ENCODE measurements at regions not wholly inside any gene's neighbourhood (a gene's known extent, or its start where the extent isn't known, plus 50 kb on each side); places are given as distances from the start of the nearest gene placed in this dataset.

DNA sequence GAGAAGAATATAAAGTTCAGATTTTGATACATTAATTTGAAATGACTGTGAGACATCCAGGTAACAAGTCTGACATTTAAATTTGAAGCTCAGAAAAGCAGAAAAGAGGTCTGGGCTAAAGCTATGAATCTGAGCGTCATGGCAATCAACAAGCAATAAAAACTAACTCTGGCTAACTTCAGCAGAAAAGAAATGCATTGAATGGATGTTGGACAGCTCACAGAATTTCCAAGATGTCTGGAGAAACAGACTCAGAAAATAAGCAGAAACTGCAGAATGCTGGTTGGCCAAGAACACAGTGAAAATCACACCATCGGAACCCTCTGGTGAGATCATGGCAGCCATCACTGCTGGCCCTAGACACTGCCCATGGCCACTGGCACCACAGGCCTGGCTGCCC lies 366.6 kb downstream of the METTL4 start:
- H3K9ac ChIP-seq (ENCODE audit: low read depth in 1 of 2, low read length in 2 of 2): no peak overlapping the region
- H3K9me3 ChIP-seq (ENCODE audit: control insufficient read depth in 4 of 4, low read length in 3 of 4): no peaks in the 10 kb centered on the region
- H3K4me3 ChIP-seq (ENCODE audit: low read depth in 1 of 3, low read length in 3 of 3): no peak overlapping the region
- no peaks in the 10 kb centered on the region for H3K27me3 ChIP-seq (ENCODE audit: control insufficient read depth in 4 of 4, insufficient read depth in 4 of 4, low read length in 3 of 4)
- WGBS: 91% methylated on average over 2 of the region's 2 CpGs
- TF ChIP-seq, protein P1, sequence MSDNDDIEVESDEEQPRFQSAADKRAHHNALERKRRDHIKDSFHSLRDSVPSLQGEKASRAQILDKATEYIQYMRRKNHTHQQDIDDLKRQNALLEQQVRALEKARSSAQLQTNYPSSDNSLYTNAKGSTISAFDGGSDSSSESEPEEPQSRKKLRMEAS (IDR thresholded peaks at IDR 0.05): no peak
- TF ChIP-seq RAD21 (IDR thresholded peaks at IDR 0.05): no peak
- no peak for TF ChIP-seq TAF1 (conservative IDR thresholded peaks at IDR 0.05)
- TF ChIP-seq FOXA2 (IDR thresholded peaks at IDR 0.05): no peak
- TF ChIP-seq RXRA (IDR thresholded peaks at IDR 0.05): no peak
- TF ChIP-seq HNF4G (IDR thresholded peaks at IDR 0.05): no peak
- no peak for TF ChIP-seq FOXA1 (IDR thresholded peaks at IDR 0.05)
- no peak for TF ChIP-seq HNF4A (conservative IDR thresholded peaks at IDR 0.05)
- no peak for TF ChIP-seq NR2F2 (IDR thresholded peaks at IDR 0.05)
- no peak for TF ChIP-seq JUND (IDR thresholded peaks at IDR 0.05)
- H3K27ac ChIP-seq (ENCODE audit: low read depth in 1 of 2, low read length in 2 of 2): no peak overlapping the region
- no peak for DNase-seq (ENCODE audit: low spot score)
- no peaks in the 10 kb centered on the region for H3K36me3 ChIP-seq (ENCODE audit: control insufficient read depth in 4 of 4, insufficient read depth in 3 of 4, low read depth in 1 of 4, low read length in 3 of 4)
- no peaks in the 10 kb centered on the region for H3K4me1 ChIP-seq (ENCODE audit: control insufficient read depth in 4 of 4, insufficient read depth in 4 of 4, low read length in 3 of 4)

DNA sequence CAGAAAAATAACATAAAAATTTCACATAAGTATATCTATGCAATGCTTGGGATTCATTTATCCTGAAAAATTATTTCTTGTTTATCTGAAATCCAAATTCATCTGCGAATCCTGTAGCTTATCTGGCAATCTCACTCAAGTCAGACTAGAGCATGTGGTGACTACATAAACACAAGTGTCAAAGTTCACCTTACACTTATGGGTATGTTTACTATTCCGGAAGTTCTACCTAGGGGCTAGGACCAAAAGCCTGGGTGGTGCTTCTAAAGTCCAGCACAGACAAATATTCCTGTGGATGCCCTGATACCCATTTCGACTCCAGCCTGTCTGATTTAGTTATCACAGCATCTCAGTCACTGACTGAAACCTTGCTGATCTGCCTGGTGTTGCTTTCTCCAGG lies 364.0 kb downstream of the METTL4 start:
- Histone ChIP-seq H3K4me3 (ENCODE audit: low read depth in 1 of 3, low read length in 3 of 3) (no peak overlapping the region), H3K36me3 (ENCODE audit: control insufficient read depth in 4 of 4, insufficient read depth in 3 of 4, low read depth in 1 of 4, low read length in 3 of 4) (no peaks in the 10 kb centered on the region), H3K9ac (ENCODE audit: low read depth in 1 of 2, low read length in 2 of 2) (no peak overlapping the region), H3K27me3 (ENCODE audit: control insufficient read depth in 4 of 4, insufficient read depth in 4 of 4, low read length in 3 of 4) (no peaks in the 10 kb centered on the region), H3K4me1 (ENCODE audit: control insufficient read depth in 4 of 4, insufficient read depth in 4 of 4, low read length in 3 of 4) (no peaks in the 10 kb centered on the region), H3K27ac (ENCODE audit: low read depth in 1 of 2, low read length in 2 of 2) (no peak overlapping the region), H3K9me3 (ENCODE audit: control insufficient read depth in 4 of 4, low read length in 3 of 4) (no peaks in the 10 kb centered on the region)
- no peak for DNase-seq (ENCODE audit: low spot score)
- 35% methylated on average over 3 of the region's 3 CpGs for WGBS
- TF ChIP-seq, protein P2, sequence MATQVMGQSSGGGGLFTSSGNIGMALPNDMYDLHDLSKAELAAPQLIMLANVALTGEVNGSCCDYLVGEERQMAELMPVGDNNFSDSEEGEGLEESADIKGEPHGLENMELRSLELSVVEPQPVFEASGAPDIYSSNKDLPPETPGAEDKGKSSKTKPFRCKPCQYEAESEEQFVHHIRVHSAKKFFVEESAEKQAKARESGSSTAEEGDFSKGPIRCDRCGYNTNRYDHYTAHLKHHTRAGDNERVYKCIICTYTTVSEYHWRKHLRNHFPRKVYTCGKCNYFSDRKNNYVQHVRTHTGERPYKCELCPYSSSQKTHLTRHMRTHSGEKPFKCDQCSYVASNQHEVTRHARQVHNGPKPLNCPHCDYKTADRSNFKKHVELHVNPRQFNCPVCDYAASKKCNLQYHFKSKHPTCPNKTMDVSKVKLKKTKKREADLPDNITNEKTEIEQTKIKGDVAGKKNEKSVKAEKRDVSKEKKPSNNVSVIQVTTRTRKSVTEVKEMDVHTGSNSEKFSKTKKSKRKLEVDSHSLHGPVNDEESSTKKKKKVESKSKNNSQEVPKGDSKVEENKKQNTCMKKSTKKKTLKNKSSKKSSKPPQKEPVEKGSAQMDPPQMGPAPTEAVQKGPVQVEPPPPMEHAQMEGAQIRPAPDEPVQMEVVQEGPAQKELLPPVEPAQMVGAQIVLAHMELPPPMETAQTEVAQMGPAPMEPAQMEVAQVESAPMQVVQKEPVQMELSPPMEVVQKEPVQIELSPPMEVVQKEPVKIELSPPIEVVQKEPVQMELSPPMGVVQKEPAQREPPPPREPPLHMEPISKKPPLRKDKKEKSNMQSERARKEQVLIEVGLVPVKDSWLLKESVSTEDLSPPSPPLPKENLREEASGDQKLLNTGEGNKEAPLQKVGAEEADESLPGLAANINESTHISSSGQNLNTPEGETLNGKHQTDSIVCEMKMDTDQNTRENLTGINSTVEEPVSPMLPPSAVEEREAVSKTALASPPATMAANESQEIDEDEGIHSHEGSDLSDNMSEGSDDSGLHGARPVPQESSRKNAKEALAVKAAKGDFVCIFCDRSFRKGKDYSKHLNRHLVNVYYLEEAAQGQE (IDR thresholded peaks at IDR 0.05): no peak
- TF ChIP-seq, protein P3, sequence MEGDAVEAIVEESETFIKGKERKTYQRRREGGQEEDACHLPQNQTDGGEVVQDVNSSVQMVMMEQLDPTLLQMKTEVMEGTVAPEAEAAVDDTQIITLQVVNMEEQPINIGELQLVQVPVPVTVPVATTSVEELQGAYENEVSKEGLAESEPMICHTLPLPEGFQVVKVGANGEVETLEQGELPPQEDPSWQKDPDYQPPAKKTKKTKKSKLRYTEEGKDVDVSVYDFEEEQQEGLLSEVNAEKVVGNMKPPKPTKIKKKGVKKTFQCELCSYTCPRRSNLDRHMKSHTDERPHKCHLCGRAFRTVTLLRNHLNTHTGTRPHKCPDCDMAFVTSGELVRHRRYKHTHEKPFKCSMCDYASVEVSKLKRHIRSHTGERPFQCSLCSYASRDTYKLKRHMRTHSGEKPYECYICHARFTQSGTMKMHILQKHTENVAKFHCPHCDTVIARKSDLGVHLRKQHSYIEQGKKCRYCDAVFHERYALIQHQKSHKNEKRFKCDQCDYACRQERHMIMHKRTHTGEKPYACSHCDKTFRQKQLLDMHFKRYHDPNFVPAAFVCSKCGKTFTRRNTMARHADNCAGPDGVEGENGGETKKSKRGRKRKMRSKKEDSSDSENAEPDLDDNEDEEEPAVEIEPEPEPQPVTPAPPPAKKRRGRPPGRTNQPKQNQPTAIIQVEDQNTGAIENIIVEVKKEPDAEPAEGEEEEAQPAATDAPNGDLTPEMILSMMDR (IDR thresholded peaks at IDR 0.05; ENCODE audit: low read depth, low read length, missing input control): no peak
- no peak for TF ChIP-seq EGR1 (IDR thresholded peaks at IDR 0.05; ENCODE audit: low read depth in 2 of 2)
- TF ChIP-seq YY1 (IDR thresholded peaks at IDR 0.05): no peak
- no peak for TF ChIP-seq RXRA (IDR thresholded peaks at IDR 0.05)
- no peak for TF ChIP-seq GABPA (IDR thresholded peaks at IDR 0.05 in 1 of 2, conservative IDR thresholded peaks at IDR 0.05 in 1 of 2)
- no peak for TF ChIP-seq RAD21 (IDR thresholded peaks at IDR 0.05)
- no peak for TF ChIP-seq HNF4A (conservative IDR thresholded peaks at IDR 0.05)
- TF ChIP-seq NR2F2 (IDR thresholded peaks at IDR 0.05): no peak
- no peak for TF ChIP-seq FOXA1 (IDR thresholded peaks at IDR 0.05)
- TF ChIP-seq TAF1 (conservative IDR thresholded peaks at IDR 0.05): no peak
- TF ChIP-seq, protein P4, sequence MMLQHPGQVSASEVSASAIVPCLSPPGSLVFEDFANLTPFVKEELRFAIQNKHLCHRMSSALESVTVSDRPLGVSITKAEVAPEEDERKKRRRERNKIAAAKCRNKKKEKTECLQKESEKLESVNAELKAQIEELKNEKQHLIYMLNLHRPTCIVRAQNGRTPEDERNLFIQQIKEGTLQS (IDR thresholded peaks at IDR 0.05): no peak
- no peak for TF ChIP-seq HNF4G (IDR thresholded peaks at IDR 0.05)
- TF ChIP-seq JUND (IDR thresholded peaks at IDR 0.05): no peak
- TF ChIP-seq, protein P5, sequence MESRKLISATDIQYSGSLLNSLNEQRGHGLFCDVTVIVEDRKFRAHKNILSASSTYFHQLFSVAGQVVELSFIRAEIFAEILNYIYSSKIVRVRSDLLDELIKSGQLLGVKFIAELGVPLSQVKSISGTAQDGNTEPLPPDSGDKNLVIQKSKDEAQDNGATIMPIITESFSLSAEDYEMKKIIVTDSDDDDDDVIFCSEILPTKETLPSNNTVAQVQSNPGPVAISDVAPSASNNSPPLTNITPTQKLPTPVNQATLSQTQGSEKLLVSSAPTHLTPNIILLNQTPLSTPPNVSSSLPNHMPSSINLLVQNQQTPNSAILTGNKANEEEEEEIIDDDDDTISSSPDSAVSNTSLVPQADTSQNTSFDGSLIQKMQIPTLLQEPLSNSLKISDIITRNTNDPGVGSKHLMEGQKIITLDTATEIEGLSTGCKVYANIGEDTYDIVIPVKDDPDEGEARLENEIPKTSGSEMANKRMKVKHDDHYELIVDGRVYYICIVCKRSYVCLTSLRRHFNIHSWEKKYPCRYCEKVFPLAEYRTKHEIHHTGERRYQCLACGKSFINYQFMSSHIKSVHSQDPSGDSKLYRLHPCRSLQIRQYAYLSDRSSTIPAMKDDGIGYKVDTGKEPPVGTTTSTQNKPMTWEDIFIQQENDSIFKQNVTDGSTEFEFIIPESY (IDR thresholded peaks at IDR 0.05): no peak
- no peak for TF ChIP-seq FOXA2 (IDR thresholded peaks at IDR 0.05)
- TF ChIP-seq, protein P1 (IDR thresholded peaks at IDR 0.05): no peak
- TF ChIP-seq SP1 (IDR thresholded peaks at IDR 0.05): no peak
